GM23338 (cell line): ENCODE measurements at regions not wholly inside any gene's neighbourhood (a gene's known extent, or its start where the extent isn't known, plus 50 kb on each side); places are given as distances from the start of the nearest gene placed in this dataset.

ENCODE experiments used
- ATAC-seq: fragments of 200-7000 bp; cut with Tn5 transposase; 3 replicates; pipeline ENCODE4 v1.9.1; 2020
- DNase-seq: peaks from one replicate; pipeline ENCODE4 v3.0.0-alpha.2; 2015; ENCODE audit warnings: low spot score
- H2AFZ ChIP-seq: fragments of 200-600 bp; sonication (generic); 2 replicates; pipeline ENCODE4 v1.8.0; 2016; ENCODE audit warnings: antibody characterized with exemption, mild to moderate bottlenecking, moderate library complexity
- H3F3A ChIP-seq: fragments of 200-600 bp; sonication (generic); replicated peaks from 2 replicates; pipeline ENCODE4 v1.8.0; 2017; ENCODE audit warnings: antibody characterized with exemption, mixed run types, low read depth
- H3K27ac ChIP-seq: fragments of 200-600 bp; sonication (generic); 2 replicates; pipeline ENCODE4 v1.6.1; 2016; ENCODE audit warnings: low read depth
- H3K27me3 ChIP-seq: fragments of 200-600 bp; sonication (generic); 2 replicates; pipeline ENCODE4 v1.8.0; 2016; ENCODE audit warnings: mild to moderate bottlenecking, mixed run types, moderate library complexity; ENCODE audit not compliant: insufficient read depth
- H3K36me3 ChIP-seq: fragments of 200-600 bp; sonication (generic); 2 replicates; pipeline ENCODE4 v1.8.0; 2016; ENCODE audit warnings: mild to moderate bottlenecking; ENCODE audit not compliant: insufficient read depth
- H3K4me1 ChIP-seq: fragments of 200-600 bp; sonication (generic); 2 replicates; pipeline ENCODE4 v1.8.0; 2016; ENCODE audit warnings: mild to moderate bottlenecking, moderate library complexity; ENCODE audit not compliant: insufficient read depth
- H3K4me2 ChIP-seq: fragments of 200-600 bp; sonication (generic); 2 replicates; pipeline ENCODE4 v1.7.1; 2017; ENCODE audit warnings: mixed run types
- H3K4me3 ChIP-seq: fragments of 200-600 bp; sonication (generic); 2 replicates; pipeline ENCODE4 v1.6.1; 2016; ENCODE audit warnings: mixed run types
- H3K79me2 ChIP-seq: fragments of 200-600 bp; sonication (generic); replicated peaks from 2 replicates; pipeline ENCODE4 v1.8.0; 2017; ENCODE audit warnings: mild to moderate bottlenecking; ENCODE audit not compliant: insufficient read depth
- H3K9me2 ChIP-seq: fragments of 200-600 bp; sonication (generic); 2 replicates; pipeline ENCODE4 v1.8.0; 2017; ENCODE audit not compliant: insufficient read depth
- H4K20me1 ChIP-seq: fragments of 200-600 bp; sonication (generic); replicated peaks from 2 replicates; pipeline ENCODE4 v1.8.0; 2017; ENCODE audit warnings: mild to moderate bottlenecking; ENCODE audit not compliant: insufficient read depth
- H3K27ac Mint-ChIP-seq: 2 replicates; pipeline ENCODE4 v1.8.0; 2020; ENCODE audit warnings: inconsistent platforms, mild to moderate bottlenecking, moderate library complexity, mixed read lengths
- H3K27me3 Mint-ChIP-seq: 3 replicates; pipeline ENCODE4 v1.8.0; 2022; ENCODE audit warnings: low read depth, mild to moderate bottlenecking, moderate library complexity, mixed read lengths, inconsistent platforms; ENCODE audit not compliant: insufficient read depth, poor library complexity
- H3K36me3 Mint-ChIP-seq: 3 replicates; pipeline ENCODE4 v1.8.0; 2021; ENCODE audit warnings: low read depth, mild to moderate bottlenecking, inconsistent platforms, moderate library complexity, mixed read lengths
- H3K4me1 Mint-ChIP-seq: 3 replicates; pipeline ENCODE4 v1.8.0; 2020; ENCODE audit warnings: mild to moderate bottlenecking, inconsistent platforms, mixed read lengths
- H3K4me3 Mint-ChIP-seq: 3 replicates; pipeline ENCODE4 v1.8.0; 2021; ENCODE audit warnings: moderate library complexity, mild to moderate bottlenecking, inconsistent platforms, mixed read lengths
- H3K9me3 Mint-ChIP-seq: 3 replicates; pipeline ENCODE4 v1.8.0; 2020; ENCODE audit warnings: moderate library complexity, mild to moderate bottlenecking, inconsistent platforms, mixed read lengths
- CREB1 ChIP-seq: fragments of 250-450 bp; sonication (Bioruptor Pico); IDR thresholded peaks from 2 replicates; pipeline ENCODE4 v1.5.0; 2020; ENCODE audit warnings: low read depth, mild to moderate bottlenecking, moderate library complexity
- EZH2 ChIP-seq: fragments of 200-600 bp; sonication (generic); IDR thresholded peaks from one replicate; pipeline ENCODE4 v1.8.0; 2017; ENCODE audit warnings: antibody characterized with exemption, mild to moderate bottlenecking, low read depth; ENCODE audit not compliant: unreplicated experiment
- EZH2phosphoT487 ChIP-seq: fragments of 200-600 bp; sonication (generic); IDR thresholded peaks from one replicate; pipeline ENCODE4 v1.8.1; 2018; ENCODE audit warnings: antibody characterized with exemption; ENCODE audit not compliant: unreplicated experiment
- JUNB ChIP-seq: IDR thresholded peaks from one replicate; pipeline ENCODE4 v1.6.1; 2016; ENCODE audit warnings: antibody characterized with exemption; ENCODE audit not compliant: unreplicated experiment
- NANOG ChIP-seq: IDR thresholded peaks from 2 replicates; pipeline ENCODE4 v1.6.1; 2016; ENCODE audit warnings: antibody characterized with exemption, borderline replicate concordance
- POLR2AphosphoS5 ChIP-seq: IDR thresholded peaks from 2 replicates; pipeline ENCODE4 v1.6.1; 2016; ENCODE audit warnings: antibody characterized with exemption, low read depth
- STAT1 ChIP-seq: IDR thresholded peaks from one replicate; pipeline ENCODE4 v1.6.1; 2016; ENCODE audit warnings: antibody characterized with exemption; ENCODE audit not compliant: unreplicated experiment
- ZNF114 ChIP-seq: fragments of 250-450 bp; sonication (Bioruptor Pico); IDR thresholded peaks from 2 replicates; pipeline ENCODE4 v1.5.0; 2020; ENCODE audit warnings: mild to moderate bottlenecking, moderate library complexity
- ZNF331 ChIP-seq: fragments of 250-450 bp; sonication (Bioruptor Pico); IDR thresholded peaks from 2 replicates; pipeline ENCODE4 v1.5.0; 2020; ENCODE audit warnings: low read depth, mild to moderate bottlenecking, moderate library complexity
- TF ChIP-seq, protein P1 (sequence below), 2 experiments: fragments of 200-600 bp in 1 of 2; sonication (generic) in 1 of 2; conservative IDR thresholded peaks; 2 replicates each; pipeline versions ENCODE4 v1.5.1 to v1.6.1; 2016 to 2017; ENCODE audit warnings: antibody characterized with exemption in 2 of 2, low read depth in 2 of 2, mild to moderate bottlenecking in 2 of 2, moderate library complexity in 1 of 2
- TF ChIP-seq, protein P2 (sequence below): IDR thresholded peaks from 2 replicates; pipeline ENCODE4 v1.6.1; 2016; ENCODE audit warnings: antibody characterized with exemption
- TF ChIP-seq, protein P3 (sequence below): fragments of 250-450 bp; sonication (Bioruptor Pico); IDR thresholded peaks from 2 replicates; pipeline ENCODE4 v1.5.0; 2020; ENCODE audit warnings: mild to moderate bottlenecking, moderate library complexity
- TF ChIP-seq, protein P4 (sequence below): IDR thresholded peaks from one replicate; pipeline ENCODE4 v1.6.1; 2018; ENCODE audit warnings: antibody characterized with exemption; ENCODE audit not compliant: unreplicated experiment

DNA sequence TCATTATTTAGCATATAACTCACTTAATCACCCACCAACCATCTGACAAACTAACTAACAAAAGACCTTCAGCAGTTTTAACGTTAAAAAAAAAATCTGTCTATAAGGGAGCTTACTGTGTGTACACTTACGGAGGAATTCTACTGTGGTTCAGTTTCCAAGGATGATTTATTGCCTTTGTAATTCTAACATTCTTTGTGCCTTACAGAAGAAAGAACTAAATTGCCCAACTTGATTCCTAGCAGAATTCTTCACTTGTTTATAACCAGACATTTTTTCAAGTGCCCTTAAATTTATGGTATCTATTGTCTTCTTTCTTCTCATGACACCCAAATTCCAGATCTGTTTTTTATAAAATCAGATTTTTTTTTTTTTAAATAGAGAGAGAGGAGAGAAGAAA lies 119.7 kb upstream of the IGSF10 start:
- 0 out of 2 replicates have a peak, but pooled peaks cover 4% of the 10 kb centered on the region for H3K4me1 ChIP-seq
- H3K36me3 ChIP-seq: no peaks in the 10 kb centered on the region
- no peak overlapping the region for H3K27ac Mint-ChIP-seq
- peaks cover 8% of the 10 kb centered on the region for H3K36me3 Mint-ChIP-seq
- no peaks in the 10 kb centered on the region for H3K27me3 Mint-ChIP-seq
- no peak overlapping the region for H3K27ac ChIP-seq
- TF ChIP-seq, protein P1, sequence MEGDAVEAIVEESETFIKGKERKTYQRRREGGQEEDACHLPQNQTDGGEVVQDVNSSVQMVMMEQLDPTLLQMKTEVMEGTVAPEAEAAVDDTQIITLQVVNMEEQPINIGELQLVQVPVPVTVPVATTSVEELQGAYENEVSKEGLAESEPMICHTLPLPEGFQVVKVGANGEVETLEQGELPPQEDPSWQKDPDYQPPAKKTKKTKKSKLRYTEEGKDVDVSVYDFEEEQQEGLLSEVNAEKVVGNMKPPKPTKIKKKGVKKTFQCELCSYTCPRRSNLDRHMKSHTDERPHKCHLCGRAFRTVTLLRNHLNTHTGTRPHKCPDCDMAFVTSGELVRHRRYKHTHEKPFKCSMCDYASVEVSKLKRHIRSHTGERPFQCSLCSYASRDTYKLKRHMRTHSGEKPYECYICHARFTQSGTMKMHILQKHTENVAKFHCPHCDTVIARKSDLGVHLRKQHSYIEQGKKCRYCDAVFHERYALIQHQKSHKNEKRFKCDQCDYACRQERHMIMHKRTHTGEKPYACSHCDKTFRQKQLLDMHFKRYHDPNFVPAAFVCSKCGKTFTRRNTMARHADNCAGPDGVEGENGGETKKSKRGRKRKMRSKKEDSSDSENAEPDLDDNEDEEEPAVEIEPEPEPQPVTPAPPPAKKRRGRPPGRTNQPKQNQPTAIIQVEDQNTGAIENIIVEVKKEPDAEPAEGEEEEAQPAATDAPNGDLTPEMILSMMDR (conservative IDR thresholded peaks at IDR 0.05; ENCODE audit: low read depth in 2 of 2): no peak
- TF ChIP-seq, protein P2, sequence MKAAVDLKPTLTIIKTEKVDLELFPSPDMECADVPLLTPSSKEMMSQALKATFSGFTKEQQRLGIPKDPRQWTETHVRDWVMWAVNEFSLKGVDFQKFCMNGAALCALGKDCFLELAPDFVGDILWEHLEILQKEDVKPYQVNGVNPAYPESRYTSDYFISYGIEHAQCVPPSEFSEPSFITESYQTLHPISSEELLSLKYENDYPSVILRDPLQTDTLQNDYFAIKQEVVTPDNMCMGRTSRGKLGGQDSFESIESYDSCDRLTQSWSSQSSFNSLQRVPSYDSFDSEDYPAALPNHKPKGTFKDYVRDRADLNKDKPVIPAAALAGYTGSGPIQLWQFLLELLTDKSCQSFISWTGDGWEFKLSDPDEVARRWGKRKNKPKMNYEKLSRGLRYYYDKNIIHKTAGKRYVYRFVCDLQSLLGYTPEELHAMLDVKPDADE: no peak
- TF ChIP-seq, protein P3, sequence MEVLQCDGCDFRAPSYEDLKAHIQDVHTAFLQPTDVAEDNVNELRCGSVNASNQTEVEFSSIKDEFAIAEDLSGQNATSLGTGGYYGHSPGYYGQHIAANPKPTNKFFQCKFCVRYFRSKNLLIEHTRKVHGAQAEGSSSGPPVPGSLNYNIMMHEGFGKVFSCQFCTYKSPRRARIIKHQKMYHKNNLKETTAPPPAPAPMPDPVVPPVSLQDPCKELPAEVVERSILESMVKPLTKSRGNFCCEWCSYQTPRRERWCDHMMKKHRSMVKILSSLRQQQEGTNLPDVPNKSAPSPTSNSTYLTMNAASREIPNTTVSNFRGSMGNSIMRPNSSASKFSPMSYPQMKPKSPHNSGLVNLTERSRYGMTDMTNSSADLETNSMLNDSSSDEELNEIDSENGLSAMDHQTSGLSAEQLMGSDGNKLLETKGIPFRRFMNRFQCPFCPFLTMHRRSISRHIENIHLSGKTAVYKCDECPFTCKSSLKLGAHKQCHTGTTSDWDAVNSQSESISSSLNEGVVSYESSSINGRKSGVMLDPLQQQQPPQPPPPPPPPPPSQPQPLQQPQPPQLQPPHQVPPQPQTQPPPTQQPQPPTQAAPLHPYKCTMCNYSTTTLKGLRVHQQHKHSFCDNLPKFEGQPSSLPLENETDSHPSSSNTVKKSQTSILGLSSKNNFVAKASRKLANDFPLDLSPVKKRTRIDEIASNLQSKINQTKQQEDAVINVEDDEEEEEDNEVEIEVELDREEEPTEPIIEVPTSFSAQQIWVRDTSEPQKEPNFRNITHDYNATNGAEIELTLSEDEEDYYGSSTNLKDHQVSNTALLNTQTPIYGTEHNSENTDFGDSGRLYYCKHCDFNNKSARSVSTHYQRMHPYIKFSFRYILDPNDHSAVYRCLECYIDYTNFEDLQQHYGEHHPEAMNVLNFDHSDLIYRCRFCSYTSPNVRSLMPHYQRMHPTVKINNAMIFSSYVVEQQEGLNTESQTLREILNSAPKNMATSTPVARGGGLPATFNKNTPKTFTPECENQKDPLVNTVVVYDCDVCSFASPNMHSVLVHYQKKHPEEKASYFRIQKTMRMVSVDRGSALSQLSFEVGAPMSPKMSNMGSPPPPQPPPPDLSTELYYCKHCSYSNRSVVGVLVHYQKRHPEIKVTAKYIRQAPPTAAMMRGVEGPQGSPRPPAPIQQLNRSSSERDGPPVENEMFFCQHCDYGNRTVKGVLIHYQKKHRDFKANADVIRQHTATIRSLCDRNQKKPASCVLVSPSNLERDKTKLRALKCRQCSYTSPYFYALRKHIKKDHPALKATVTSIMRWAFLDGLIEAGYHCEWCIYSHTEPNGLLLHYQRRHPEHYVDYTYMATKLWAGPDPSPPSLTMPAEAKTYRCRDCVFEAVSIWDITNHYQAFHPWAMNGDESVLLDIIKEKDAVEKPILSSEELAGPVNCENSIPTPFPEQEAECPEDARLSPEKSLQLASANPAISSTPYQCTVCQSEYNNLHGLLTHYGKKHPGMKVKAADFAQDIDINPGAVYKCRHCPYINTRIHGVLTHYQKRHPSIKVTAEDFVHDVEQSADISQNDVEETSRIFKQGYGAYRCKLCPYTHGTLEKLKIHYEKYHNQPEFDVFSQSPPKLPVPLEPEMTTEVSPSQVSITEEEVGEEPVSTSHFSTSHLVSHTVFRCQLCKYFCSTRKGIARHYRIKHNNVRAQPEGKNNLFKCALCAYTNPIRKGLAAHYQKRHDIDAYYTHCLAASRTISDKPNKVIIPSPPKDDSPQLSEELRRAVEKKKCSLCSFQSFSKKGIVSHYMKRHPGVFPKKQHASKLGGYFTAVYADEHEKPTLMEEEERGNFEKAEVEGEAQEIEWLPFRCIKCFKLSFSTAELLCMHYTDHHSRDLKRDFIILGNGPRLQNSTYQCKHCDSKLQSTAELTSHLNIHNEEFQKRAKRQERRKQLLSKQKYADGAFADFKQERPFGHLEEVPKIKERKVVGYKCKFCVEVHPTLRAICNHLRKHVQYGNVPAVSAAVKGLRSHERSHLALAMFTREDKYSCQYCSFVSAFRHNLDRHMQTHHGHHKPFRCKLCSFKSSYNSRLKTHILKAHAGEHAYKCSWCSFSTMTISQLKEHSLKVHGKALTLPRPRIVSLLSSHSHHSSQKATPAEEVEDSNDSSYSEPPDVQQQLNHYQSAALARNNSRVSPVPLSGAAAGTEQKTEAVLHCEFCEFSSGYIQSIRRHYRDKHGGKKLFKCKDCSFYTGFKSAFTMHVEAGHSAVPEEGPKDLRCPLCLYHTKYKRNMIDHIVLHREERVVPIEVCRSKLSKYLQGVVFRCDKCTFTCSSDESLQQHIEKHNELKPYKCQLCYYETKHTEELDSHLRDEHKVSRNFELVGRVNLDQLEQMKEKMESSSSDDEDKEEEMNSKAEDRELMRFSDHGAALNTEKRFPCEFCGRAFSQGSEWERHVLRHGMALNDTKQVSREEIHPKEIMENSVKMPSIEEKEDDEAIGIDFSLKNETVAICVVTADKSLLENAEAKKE (CRISPR knock-in tag): no peak
- no peak for TF ChIP-seq ZNF114 (CRISPR knock-in tag)
- TF ChIP-seq, protein P4, sequence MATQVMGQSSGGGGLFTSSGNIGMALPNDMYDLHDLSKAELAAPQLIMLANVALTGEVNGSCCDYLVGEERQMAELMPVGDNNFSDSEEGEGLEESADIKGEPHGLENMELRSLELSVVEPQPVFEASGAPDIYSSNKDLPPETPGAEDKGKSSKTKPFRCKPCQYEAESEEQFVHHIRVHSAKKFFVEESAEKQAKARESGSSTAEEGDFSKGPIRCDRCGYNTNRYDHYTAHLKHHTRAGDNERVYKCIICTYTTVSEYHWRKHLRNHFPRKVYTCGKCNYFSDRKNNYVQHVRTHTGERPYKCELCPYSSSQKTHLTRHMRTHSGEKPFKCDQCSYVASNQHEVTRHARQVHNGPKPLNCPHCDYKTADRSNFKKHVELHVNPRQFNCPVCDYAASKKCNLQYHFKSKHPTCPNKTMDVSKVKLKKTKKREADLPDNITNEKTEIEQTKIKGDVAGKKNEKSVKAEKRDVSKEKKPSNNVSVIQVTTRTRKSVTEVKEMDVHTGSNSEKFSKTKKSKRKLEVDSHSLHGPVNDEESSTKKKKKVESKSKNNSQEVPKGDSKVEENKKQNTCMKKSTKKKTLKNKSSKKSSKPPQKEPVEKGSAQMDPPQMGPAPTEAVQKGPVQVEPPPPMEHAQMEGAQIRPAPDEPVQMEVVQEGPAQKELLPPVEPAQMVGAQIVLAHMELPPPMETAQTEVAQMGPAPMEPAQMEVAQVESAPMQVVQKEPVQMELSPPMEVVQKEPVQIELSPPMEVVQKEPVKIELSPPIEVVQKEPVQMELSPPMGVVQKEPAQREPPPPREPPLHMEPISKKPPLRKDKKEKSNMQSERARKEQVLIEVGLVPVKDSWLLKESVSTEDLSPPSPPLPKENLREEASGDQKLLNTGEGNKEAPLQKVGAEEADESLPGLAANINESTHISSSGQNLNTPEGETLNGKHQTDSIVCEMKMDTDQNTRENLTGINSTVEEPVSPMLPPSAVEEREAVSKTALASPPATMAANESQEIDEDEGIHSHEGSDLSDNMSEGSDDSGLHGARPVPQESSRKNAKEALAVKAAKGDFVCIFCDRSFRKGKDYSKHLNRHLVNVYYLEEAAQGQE: no peak
- no peak for TF ChIP-seq EZH2phosphoT487
- no peak for TF ChIP-seq STAT1
- no peak for TF ChIP-seq ZNF331 (CRISPR knock-in tag)
- TF ChIP-seq JUNB: no peak
- TF ChIP-seq POLR2AphosphoS5: no peak
- no peak for TF ChIP-seq CREB1 (CRISPR knock-in tag)
- TF ChIP-seq NANOG: no peak
- TF ChIP-seq EZH2: no peak
- no peak overlapping the region for H2AFZ ChIP-seq
- H3K9me3 Mint-ChIP-seq: peaks cover 9% of the 10 kb centered on the region
- no peaks in the 10 kb centered on the region for H3K27me3 ChIP-seq
- no peaks in the 10 kb centered on the region for H3F3A ChIP-seq
- no peak overlapping the region for H3K4me2 ChIP-seq
- H4K20me1 ChIP-seq: no peaks in the 10 kb centered on the region
- H3K79me2 ChIP-seq: no peaks in the 10 kb centered on the region
- no peak overlapping the region for H3K4me3 Mint-ChIP-seq
- H3K9me2 ChIP-seq: peaks cover 5% of the 10 kb centered on the region; the same call in 1 of the 2 replicates
- no peak overlapping the region for H3K4me3 ChIP-seq
- DNase-seq: no peak
- no peak for ATAC-seq
- H3K4me1 Mint-ChIP-seq: peaks cover 15% of the 10 kb centered on the region; the same call in 2 of the 3 replicates
